Liver (tissue), 3 donors: ENCODE measurements at regions not wholly inside any gene's neighbourhood (a gene's known extent, or its start where the extent isn't known, plus 50 kb on each side); places are given as distances from the start of the nearest gene placed in this dataset.

ENCODE experiments used
- CTCF ChIP-seq: fragments of 150-350 bp; IDR thresholded peaks from 2 replicates; pipeline ENCODE4 v1.5.1; 2017; ENCODE audit warnings: improper control_type of control experiment, low read depth, low read length; ENCODE audit not compliant: missing input control
- EGR1 ChIP-seq, 2 donors: IDR thresholded peaks; 2 replicates each; pipeline ENCODE4 v1.6.1; 2016 to 2018; ENCODE audit warnings: antibody characterized with exemption in 2 of 2, low read depth in 2 of 2
- JUND ChIP-seq, 2 donors: IDR thresholded peaks; 2 replicates each; pipeline ENCODE4 v1.6.1; 2016; ENCODE audit warnings: antibody characterized with exemption in 2 of 2
- RAD21 ChIP-seq, 2 donors: IDR thresholded peaks; 2 replicates each; pipeline ENCODE4 v1.6.1; 2016; ENCODE audit warnings: antibody characterized with exemption in 2 of 2, mild to moderate bottlenecking in 2 of 2
- SP1 ChIP-seq: IDR thresholded peaks from 2 replicates; pipeline ENCODE4 v1.6.1; 2018; ENCODE audit warnings: antibody characterized with exemption, mild to moderate bottlenecking
- donor health status: healthy.
- donor health status: healthy.

- TF ChIP-seq SP1: no peak
- no peak for TF ChIP-seq EGR1 (IDR thresholded peaks at IDR 0.05; ENCODE audit: low read depth in 2 of 2)
- no peak for TF ChIP-seq CTCF
- no peak for TF ChIP-seq JUND (IDR thresholded peaks at IDR 0.05)
- TF ChIP-seq RAD21 (IDR thresholded peaks at IDR 0.05): no peak
These were observed 243.6 kb downstream of the EDEM1 start for GRCh38 chr3:5431146-5431545.
